Endodermal cell (in vitro differentiated cells): ENCODE measurements at regions not wholly inside any gene's neighbourhood (a gene's known extent, or its start where the extent isn't known, plus 50 kb on each side); places are given as distances from the start of the nearest gene placed in this dataset.

Source experiments
- DNase-seq: peaks from one replicate; pipeline ENCODE4 v3.0.0-alpha.2; 2017
- H3K27ac ChIP-seq: 2 replicates; pipeline ENCODE4 v1.5.1; 2013; ENCODE audit warnings: mild to moderate bottlenecking, low read depth, low read length, moderate library complexity
- H3K27me3 ChIP-seq: 2 replicates; pipeline ENCODE4 v1.6.1; 2013; ENCODE audit warnings: mild to moderate bottlenecking, low read length, moderate library complexity; ENCODE audit not compliant: insufficient read depth, control insufficient read depth, poor library complexity, severe bottlenecking
- H3K36me3 ChIP-seq: 2 replicates; pipeline ENCODE4 v1.7.0; 2013; ENCODE audit warnings: mild to moderate bottlenecking, low read length, moderate library complexity; ENCODE audit not compliant: control insufficient read depth, insufficient read depth
- H3K4me1 ChIP-seq: one replicate; pipeline ENCODE4 v1.7.0; 2013; ENCODE audit warnings: low read length; ENCODE audit not compliant: control insufficient read depth, insufficient read depth
- H3K4me3 ChIP-seq: 2 replicates; pipeline ENCODE4 v1.5.1; 2013; ENCODE audit warnings: mild to moderate bottlenecking, low read length, moderate library complexity
- H3K9ac ChIP-seq: 2 replicates; pipeline ENCODE4 v1.6.1; 2013; ENCODE audit warnings: mild to moderate bottlenecking, low read length, moderate library complexity; ENCODE audit not compliant: poor library complexity, severe bottlenecking; ENCODE audit errors: extremely low read depth
- H3K9me3 ChIP-seq: 2 replicates; pipeline ENCODE4 v1.6.1; 2013; ENCODE audit warnings: mild to moderate bottlenecking, low read length, moderate library complexity; ENCODE audit not compliant: control insufficient read depth
- H3K27ac Mint-ChIP-seq: 2 replicates; pipeline ENCODE4 v1.8.0; 2020; ENCODE audit warnings: mixed read lengths
- H3K27me3 Mint-ChIP-seq: 2 replicates; pipeline ENCODE4 v1.8.0; 2021; ENCODE audit warnings: mild to moderate bottlenecking, mixed read lengths; ENCODE audit not compliant: insufficient read depth
- H3K36me3 Mint-ChIP-seq: 2 replicates; pipeline ENCODE4 v1.8.0; 2020; ENCODE audit warnings: low read depth, mixed read lengths
- H3K4me1 Mint-ChIP-seq: 2 replicates; pipeline ENCODE4 v1.8.0; 2020; ENCODE audit warnings: mixed read lengths
- H3K4me3 Mint-ChIP-seq: 2 replicates; pipeline ENCODE4 v1.8.0; 2020; ENCODE audit warnings: mild to moderate bottlenecking, moderate library complexity, mixed read lengths
- H3K9me3 Mint-ChIP-seq: 2 replicates; pipeline ENCODE4 v1.8.0; 2020; ENCODE audit warnings: mild to moderate bottlenecking, mixed read lengths
- WGBS, 2 experiments: methylation state at CpG; one replicate each; pipeline versions ENCODE4 v1.1.5 to v1.1.7; 2013; ENCODE audit warnings: missing lambda C conversion rate in 2 of 2, mixed read lengths in 1 of 2; ENCODE audit not compliant: insufficient coverage in 1 of 2, insufficient read length in 1 of 2; 5-methylcytosine and 5-hydroxymethylcytosine counted together
- TF ChIP-seq, protein P1 (sequence below): fragments of 200-600 bp; sonication (generic); conservative IDR thresholded peaks from 2 replicates; pipeline ENCODE4 v1.5.0; 2021; ENCODE audit warnings: antibody characterized with exemption, mild to moderate bottlenecking

- Histone ChIP-seq H3K27ac (no peak overlapping the region), H3K4me3 (no peak overlapping the region), H3K9me3 (peaks cover 6% of the 10 kb centered on the region), H3K36me3 (no peaks in the 10 kb centered on the region), H3K4me1 (no peaks in the 10 kb centered on the region), H3K9ac (no peak overlapping the region), H3K27me3 (no peaks in the 10 kb centered on the region)
- Mint-ChIP-seq H3K27ac (no peak overlapping the region), H3K36me3 (peaks cover 2% of the 10 kb centered on the region), H3K9me3 (peaks cover 32% of the 10 kb centered on the region), H3K4me3 (no peak overlapping the region), H3K27me3 (no peaks in the 10 kb centered on the region), H3K4me1 (peaks cover 2% of the 10 kb centered on the region)
- DNase-seq: no peak
- TF ChIP-seq, protein P1, sequence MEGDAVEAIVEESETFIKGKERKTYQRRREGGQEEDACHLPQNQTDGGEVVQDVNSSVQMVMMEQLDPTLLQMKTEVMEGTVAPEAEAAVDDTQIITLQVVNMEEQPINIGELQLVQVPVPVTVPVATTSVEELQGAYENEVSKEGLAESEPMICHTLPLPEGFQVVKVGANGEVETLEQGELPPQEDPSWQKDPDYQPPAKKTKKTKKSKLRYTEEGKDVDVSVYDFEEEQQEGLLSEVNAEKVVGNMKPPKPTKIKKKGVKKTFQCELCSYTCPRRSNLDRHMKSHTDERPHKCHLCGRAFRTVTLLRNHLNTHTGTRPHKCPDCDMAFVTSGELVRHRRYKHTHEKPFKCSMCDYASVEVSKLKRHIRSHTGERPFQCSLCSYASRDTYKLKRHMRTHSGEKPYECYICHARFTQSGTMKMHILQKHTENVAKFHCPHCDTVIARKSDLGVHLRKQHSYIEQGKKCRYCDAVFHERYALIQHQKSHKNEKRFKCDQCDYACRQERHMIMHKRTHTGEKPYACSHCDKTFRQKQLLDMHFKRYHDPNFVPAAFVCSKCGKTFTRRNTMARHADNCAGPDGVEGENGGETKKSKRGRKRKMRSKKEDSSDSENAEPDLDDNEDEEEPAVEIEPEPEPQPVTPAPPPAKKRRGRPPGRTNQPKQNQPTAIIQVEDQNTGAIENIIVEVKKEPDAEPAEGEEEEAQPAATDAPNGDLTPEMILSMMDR: no peak
- WGBS, 2 experiments: 80 to 88% methylated on average over 1 of the region's 1 CpG
Observed at GRCh38 chr1:207251066-207251465, 70.4 kb upstream of the CD55 start.

DNA sequence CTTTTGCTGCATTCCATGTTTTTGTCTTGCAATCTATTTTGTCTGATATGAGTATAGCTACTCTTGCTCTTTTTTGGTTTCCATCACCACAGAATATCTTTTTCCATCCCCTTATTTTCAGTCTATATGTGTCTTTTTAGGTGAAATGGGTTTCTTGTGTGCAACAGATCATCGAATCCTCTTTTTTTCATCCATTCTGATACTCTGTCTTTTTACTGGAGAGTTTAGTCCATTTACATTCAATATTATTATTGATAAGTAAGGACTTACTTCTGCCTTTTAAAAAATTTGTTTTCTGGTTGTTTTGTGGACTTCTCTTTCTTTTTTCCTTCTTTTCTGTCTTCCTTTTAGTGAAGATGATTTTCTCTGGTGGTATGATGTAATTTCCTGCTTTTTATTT lies 64.6 kb upstream of the CD55 start:
- H3K27ac Mint-ChIP-seq: no peak overlapping the region
- H3K9me3 Mint-ChIP-seq: peaks cover 36% of the 10 kb centered on the region
- H3K4me3 ChIP-seq: no peak overlapping the region
- no peak overlapping the region for H3K4me3 Mint-ChIP-seq
- TF ChIP-seq, protein P1: no peak
- peaks cover 6% of the 10 kb centered on the region for H3K9me3 ChIP-seq
- H3K27me3 Mint-ChIP-seq: no peaks in the 10 kb centered on the region
- H3K9ac ChIP-seq: no peak overlapping the region
- no CpG with 5 or more reads among the region's 1 CpG for WGBS, 2 experiments
- no peak for DNase-seq
- no peaks in the 10 kb centered on the region for H3K4me1 Mint-ChIP-seq
- H3K36me3 Mint-ChIP-seq: peaks cover 2% of the 10 kb centered on the region
- H3K4me1 ChIP-seq: no peaks in the 10 kb centered on the region
- no peaks in the 10 kb centered on the region for H3K27me3 ChIP-seq
- no peaks in the 10 kb centered on the region for H3K36me3 ChIP-seq
- no peak overlapping the region for H3K27ac ChIP-seq

- TF ChIP-seq, protein P1: peak; percentile 75
- no peak overlapping the region for H3K4me3 Mint-ChIP-seq
- peaks cover 2% of the 10 kb centered on the region for H3K36me3 Mint-ChIP-seq
- Histone ChIP-seq H3K9me3 (no peaks in the 10 kb centered on the region), H3K36me3 (no peaks in the 10 kb centered on the region), H3K9ac (no peak overlapping the region), H3K27me3 (no peaks in the 10 kb centered on the region), H3K4me1 (no peaks in the 10 kb centered on the region), H3K27ac (no peak overlapping the region), H3K4me3 (no peak overlapping the region)
- no peaks in the 10 kb centered on the region for H3K27me3 Mint-ChIP-seq
- H3K4me1 Mint-ChIP-seq: no peaks in the 10 kb centered on the region
- peak; percentile 65 for DNase-seq
- peaks cover 19% of the 10 kb centered on the region for H3K9me3 Mint-ChIP-seq
- H3K27ac Mint-ChIP-seq: no peak overlapping the region
Observed at GRCh38 chr1:207259391-207259790, 62.1 kb upstream of the CD55 start.
